ENCODE measurements at regions not wholly inside any gene's neighbourhood (a gene's known extent, or its start where the extent isn't known, plus 50 kb on each side); places are given as distances from the start of the nearest gene placed in this dataset.

DNA sequence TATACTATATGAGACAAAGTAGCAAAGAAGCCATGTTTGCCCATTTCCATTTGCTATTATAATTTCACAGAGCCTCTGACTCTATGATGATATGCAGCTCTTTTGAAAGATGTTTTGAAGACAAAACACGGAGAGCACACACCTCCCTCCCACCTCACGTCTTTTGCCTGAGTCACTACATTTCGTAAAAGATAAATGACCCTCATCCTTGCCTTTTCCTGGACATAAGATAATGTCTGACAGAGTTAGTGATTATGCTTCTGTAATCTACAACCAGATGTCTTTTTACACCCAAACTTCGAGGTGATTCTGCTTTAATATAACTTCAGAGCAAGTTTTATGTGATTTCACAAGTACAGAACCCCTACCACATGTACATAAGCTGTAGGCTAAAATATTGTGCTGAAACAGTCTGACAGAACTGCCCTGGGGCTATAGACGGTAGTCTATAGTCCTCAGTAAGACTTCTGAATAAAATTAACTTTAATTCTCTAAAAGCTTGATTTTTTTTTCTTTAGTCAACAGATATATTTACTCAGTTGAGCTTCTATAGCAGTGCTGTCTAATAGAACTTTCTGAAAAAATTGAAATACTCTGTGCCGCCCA, 99.9 kb downstream of the CD200R1L start:
- no peak for TF ChIP-seq EZH2 (IDR thresholded peaks at IDR 0.05; ENCODE audit: low read length, missing control alignments)
- TF ChIP-seq, protein P1, sequence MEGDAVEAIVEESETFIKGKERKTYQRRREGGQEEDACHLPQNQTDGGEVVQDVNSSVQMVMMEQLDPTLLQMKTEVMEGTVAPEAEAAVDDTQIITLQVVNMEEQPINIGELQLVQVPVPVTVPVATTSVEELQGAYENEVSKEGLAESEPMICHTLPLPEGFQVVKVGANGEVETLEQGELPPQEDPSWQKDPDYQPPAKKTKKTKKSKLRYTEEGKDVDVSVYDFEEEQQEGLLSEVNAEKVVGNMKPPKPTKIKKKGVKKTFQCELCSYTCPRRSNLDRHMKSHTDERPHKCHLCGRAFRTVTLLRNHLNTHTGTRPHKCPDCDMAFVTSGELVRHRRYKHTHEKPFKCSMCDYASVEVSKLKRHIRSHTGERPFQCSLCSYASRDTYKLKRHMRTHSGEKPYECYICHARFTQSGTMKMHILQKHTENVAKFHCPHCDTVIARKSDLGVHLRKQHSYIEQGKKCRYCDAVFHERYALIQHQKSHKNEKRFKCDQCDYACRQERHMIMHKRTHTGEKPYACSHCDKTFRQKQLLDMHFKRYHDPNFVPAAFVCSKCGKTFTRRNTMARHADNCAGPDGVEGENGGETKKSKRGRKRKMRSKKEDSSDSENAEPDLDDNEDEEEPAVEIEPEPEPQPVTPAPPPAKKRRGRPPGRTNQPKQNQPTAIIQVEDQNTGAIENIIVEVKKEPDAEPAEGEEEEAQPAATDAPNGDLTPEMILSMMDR (conservative IDR thresholded peaks at IDR 0.05 in 1 of 2, IDR thresholded peaks at IDR 0.05 in 1 of 2; ENCODE audit: low read depth in 1 of 2, low read length in 2 of 2): no peak

All from fibroblast of lung (primary cell).